Inflammatory macrophage (primary cell): ENCODE measurements at regions not wholly inside any gene's neighbourhood (a gene's known extent, or its start where the extent isn't known, plus 50 kb on each side); places are given as distances from the start of the nearest gene placed in this dataset.
A peak's percentile ranks its signal among the peaks of the same experiment; 100 is the strongest.
"Not testable (repeated sequence)": the region's sequence is repeated elsewhere in the genome, so short reads cannot be mapped to it uniquely, and the experiment has no call there.

Experiments used
- DNase-seq, 2 donors: peaks; one replicate each; pipeline ENCODE4 v3.0.0-alpha.2; 2020 to 2022

DNA sequence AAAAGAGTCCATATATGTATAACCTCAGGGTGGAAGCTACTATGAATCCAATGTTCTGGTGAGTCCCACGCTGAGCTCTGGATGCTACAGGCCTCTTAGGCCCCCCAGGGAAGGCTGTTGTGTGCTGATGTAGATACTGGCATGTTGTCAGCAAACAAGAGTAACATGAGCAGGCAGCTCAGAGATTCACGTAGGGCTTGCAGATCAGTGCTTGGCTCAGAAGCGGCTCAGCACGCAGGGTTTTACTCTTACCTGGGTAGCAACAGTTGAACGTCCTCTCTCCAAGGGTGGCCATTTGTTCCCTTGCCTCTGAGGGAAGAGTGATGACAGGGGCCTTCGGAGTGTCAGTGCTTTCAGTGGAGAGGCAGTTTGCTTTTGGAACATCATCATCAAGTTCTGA lies 93.4 kb downstream of the ZFP64 start:
- DNase-seq: no peak

DNA sequence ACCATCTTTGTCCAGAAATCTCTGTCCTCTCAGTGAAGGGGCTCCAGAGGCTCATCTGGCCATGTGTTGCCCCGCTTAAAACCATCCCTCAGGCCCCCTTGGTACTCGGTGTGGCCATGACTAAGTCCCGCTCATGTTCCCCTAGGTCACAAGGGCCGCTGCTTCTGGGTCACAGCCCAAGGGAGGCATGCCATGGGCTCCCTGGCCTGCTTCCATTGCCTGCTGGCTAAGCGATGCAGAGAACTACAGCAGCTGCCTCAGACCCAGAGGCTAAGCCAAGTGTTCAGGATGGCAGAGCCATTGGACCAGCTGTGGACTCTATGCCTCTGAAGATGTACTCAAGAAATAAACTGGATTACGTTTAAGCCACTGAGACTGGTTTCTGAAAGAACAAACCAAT lies 95.5 kb downstream of the ZFP64 start:
- no peak for DNase-seq

DNA sequence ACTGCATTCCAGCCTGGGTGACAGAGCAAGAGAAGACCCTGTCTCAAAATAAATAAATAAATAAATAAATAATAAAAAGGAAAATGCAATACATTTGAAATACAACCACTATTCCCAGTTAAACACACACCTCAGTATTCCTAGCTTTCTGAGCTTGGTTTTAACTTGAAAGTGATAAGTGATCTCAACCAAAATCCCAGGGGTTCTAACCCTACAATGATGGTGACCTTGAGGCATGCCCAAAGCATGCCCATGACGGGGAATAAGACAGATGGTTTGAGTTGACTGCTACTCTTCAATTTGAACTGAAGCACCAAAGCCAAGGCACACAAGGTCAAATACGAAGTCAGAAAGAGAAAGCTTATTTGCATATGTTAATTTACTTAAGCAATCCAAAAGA lies 96.9 kb downstream of the ZFP64 start:
- no peak for DNase-seq

DNA sequence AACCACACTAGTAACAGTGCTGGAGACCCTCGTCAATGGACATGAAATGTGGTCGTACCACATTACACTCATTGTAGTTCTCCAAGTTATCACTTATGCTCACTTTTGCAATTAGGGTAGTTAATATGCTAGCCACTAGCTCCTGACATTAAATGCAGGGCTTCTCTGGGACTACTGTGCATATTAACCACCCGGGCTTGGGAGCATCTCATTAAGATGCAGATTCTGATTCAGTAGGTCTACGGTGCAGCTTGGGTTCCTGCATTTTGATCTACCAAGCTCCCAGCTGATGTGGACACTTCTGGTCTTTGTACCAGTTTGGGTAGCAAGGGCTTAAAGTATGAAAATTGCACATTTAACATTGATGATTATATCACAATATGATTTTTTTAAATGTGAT lies 98.0 kb downstream of the ZFP64 start:
- DNase-seq: no peak

- DNase-seq: no peak
Measured at GRCh38 chr20:52090035-52090434, 101.5 kb downstream of the ZFP64 start.

GRCh38 chr20:52087471-52087870 lies 104.1 kb downstream of the ZFP64 start:
- no peak for DNase-seq

- no peak for DNase-seq
Measured at GRCh38 chr20:52086878-52087277, 104.7 kb downstream of the ZFP64 start.

- no peak for DNase-seq
Measured at GRCh38 chr20:52084727-52085126, 106.9 kb downstream of the ZFP64 start.

DNA sequence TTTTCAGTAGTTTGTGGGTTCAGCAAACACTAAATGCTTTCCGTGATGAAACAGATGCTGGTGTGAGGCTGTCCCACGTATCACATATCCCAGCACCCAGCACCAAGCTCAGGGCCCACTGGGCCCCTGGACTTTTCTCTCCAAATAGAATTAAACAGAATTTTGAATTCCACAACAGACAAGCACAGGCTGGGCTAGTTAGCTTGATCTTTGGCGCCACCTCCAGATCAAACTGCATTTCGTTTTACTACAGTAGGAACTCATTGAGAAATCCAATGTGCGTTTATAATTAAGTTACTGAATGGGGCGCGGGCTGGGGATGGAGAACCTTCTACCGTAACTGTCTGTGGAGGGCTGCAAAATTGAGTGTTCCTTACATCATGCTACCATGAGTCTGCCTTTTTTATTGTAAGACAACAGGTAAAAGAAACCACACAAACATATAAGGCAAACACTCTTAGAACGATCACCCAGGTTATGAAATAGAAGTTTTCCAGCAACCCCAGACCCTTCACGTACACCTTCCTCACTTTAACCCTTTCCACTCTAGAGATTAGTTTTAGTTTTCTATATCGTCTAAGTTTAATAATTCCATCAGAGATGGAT lies 107.8 kb downstream of the ZFP64 start:
- DNase-seq: peak; percentile 61 to 62

DNA sequence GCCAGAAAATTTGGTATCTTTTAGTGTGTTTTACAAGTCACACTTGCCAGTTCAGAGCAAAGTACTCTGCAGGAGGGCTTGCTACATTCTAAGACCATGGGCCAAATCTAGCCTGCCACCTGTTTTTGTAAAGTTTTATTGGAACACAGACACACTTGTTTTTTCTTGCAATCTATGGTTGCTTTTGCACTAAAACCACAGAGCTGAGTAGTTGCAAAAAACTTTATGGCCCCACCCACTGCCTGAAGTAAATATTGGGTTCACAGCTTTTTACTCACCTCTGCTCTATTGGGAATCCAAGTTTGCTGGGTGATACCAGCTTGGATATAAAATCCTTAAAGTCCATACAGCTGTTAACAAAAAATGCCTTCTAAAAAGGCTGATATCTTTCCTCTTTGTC lies 109.0 kb downstream of the ZFP64 start:
- DNase-seq: no peak

GRCh38 chr20:52081791-52082190 lies 109.8 kb downstream of the ZFP64 start:
- no peak for DNase-seq

GRCh38 chr20:52081066-52081465 lies 110.5 kb downstream of the ZFP64 start:
- DNase-seq: no peak

DNA sequence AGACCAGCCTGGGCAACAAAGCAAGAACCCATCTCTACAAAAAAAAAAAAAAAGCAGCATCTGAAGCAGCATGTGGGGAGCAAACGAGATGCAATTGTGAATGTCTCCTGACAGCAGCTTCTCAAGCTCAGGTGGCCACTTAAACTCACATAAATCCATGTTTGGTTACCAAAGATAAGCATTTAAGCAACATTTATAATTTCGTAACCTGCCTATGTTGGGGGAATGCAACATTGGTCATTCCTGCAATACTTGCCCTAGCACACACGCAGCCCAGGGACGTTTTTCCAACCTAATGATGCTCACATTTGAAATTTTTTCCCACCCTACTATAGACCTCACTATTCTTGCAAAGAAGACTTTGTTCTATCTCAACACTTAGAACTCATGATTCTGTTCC lies 113.3 kb downstream of the ZFP64 start:
- no peak for DNase-seq

DNA sequence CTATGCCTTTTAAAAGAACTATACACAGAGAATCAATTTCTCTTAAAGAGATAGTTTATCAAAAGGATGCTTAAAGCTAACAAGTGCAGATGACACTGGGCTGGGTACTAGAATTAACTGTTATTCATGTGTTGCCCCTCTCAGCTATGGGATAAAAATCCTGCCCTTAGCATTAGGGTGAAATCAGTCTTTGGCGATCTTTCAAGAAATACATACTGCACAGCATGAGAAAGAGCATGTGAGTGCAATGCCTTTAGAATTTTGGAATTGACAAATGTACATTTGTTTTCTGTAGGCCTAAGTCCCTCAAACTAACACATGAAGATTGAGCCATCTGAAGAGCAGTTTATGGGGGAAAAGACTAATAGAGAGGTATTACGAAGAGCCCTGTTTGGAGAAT lies 115.4 kb downstream of the ZFP64 start:
- no peak for DNase-seq

GRCh38 chr20:52075400-52075799 lies 116.2 kb downstream of the ZFP64 start:
- no peak for DNase-seq

DNA sequence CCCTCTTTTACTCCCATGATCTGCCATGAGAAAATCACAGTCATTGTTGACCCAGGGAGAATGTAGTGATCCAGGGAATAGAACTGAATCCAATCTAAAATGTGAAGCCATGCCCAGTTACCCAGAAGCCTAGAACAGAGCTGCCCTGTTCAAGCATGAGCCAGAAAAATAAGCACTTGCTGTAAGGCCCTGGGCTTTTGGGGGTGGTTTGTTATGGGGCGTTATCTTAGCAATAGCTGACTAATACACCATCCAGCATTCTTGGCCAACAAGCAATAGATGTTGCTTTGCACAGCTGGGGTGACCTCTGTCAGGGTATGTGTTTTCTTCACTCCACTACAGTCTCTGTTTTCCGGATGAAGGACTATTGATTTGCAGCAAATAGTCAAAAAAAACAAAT lies 120.4 kb downstream of the ZFP64 start:
- DNase-seq: no peak

DNA sequence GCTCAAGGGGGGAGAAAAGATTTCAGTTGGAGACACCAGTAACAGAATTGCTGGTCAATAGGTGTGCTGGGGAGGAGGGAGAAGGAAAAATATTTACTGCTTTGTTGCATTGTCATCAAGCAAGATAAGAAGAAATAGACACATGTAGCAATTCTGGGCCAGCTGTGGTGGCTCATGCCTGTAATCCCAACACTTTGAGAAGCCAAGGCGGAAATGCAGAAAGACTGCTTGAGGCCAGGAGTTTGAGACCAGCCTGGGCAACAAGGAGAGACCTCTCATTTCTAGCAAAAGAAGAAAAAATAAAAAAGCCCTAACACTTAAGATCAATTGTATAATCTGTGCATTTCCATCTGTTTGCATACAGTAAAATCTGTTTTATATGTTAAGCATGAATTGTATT lies 126.6 kb downstream of the ZFP64 start:
- DNase-seq: no peak

GRCh38 chr20:52062452-52063209 lies 128.9 kb downstream of the ZFP64 start:
- no peak for DNase-seq

DNA sequence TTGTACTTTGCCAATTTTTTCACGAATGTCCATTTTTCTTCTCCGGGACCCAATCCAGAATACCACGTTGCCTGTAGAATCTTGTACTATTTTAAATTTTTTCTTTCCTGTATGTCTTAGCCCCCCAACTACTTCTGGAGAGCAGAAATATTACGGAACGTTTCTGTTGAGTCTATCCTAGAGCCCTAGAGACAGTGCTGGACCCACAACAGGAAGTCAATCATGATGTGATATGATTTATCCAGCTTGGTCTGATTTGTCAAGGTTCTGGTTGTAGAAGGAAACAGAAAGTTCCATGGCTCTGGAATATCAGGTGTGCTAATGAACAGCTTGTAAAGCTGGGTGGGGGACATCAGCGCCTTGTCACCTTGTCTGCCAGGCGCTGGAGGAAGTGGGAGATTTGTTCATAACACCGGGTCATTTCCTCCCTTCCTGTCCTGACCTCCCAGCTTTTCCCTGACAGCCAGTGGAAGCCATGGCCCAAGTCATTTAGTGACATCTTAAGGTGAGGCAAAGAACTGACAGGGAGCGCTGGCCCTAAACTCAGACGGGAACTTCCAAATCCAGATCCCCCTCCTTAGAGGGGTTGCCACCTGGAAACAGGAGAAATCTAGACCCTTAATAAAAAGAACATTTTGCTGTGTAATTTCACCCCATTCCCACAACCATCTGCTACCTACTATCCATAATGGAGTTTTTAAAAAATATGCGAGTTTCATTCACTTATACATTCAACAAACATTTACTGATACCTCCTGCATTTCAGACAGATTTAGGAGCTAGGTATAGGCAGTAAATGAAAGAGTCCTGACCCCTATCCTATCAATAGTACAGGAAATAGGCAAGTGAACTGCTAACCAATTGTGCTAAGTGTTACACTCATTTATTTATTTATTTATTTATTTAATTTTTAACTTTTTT lies 130.5 kb downstream of the ZFP64 start:
- no peak for DNase-seq

DNA sequence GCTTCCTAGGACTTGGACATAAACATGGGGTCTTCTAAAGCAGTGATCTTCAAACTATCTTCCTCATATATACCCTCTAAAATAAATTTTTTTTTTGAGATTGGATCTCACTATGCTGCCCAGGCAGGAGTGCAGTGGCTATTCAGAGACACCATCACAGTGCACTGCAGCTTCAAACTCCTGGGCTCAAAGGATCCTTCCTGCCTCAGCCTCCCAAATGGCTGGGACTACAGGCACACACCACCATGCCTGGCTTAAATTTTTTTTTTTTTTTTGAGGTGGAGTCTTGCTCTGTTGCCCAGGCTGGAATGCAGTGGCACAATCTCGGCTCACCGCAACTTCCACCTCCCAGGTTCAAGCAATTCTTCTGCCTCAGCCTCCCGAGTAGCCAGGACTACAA lies 134.4 kb downstream of the ZFP64 start:
- not testable (repeated sequence) for DNase-seq

- no peak for DNase-seq
Measured at GRCh38 chr20:52056203-52057062, 135.1 kb downstream of the ZFP64 start.

DNA sequence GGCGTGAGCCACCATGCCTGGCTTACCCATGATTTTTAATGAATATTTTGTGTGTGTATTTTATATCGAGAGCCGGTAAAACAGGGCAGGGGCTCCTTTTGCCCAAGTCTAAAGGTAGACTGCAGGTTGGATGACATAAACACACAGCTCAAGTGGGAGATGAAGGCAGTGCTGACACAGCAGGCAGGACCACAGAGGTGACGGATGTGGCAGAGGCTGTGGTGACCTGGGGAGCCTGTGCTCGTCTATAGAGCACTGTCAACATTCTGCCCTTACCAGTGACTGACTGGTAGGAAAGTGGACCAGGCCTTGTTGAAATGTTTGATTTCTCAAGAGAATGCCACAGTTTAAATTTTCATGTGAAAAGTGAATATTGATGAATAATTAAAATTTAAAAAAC lies 137.5 kb downstream of the ZFP64 start:
- DNase-seq: no peak
